NB4 (cell line): ENCODE measurements at regions not wholly inside any gene's neighbourhood (a gene's known extent, or its start where the extent isn't known, plus 50 kb on each side); places are given as distances from the start of the nearest gene placed in this dataset.

Experiments
- CTCF ChIP-seq: IDR thresholded peaks from one replicate; pipeline ENCODE4 v1.5.1; 2012; ENCODE audit warnings: low read depth, low read length
- MYC ChIP-seq: IDR thresholded peaks from 2 replicates; pipeline ENCODE4 v1.6.1; 2011; ENCODE audit warnings: low read depth, low read length

DNA sequence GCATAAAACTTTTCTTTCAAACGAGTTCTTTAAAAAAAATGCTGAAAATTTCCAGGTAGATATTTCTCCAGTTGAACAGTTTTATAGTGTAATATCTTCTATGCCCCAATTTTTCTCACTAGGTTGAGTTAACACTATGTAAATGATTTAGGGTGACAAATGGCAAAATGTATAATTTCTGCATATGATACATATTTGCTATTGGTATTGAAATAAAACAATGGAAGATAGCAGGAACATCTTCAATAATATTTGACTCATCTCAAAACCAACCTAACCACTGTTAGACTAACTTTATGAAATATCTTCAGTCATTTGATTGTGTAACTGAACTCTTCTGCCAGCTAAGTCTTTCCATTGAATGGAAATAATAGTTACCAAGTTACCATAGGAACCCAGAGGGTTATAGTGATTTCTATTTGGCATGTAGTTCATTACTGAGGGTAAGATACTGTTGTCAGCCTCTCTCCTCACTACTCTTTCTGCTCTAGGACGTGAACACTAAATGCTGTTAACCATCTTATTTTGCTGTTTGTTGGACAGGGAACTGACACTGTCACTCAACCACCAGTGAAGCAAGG, 824.7 kb upstream of the NECTIN3 start:
- TF ChIP-seq MYC (no peak), CTCF (no peak)
